ENCODE measurements at regions not wholly inside any gene's neighbourhood (a gene's known extent, or its start where the extent isn't known, plus 50 kb on each side); places are given as distances from the start of the nearest gene placed in this dataset.

DNA sequence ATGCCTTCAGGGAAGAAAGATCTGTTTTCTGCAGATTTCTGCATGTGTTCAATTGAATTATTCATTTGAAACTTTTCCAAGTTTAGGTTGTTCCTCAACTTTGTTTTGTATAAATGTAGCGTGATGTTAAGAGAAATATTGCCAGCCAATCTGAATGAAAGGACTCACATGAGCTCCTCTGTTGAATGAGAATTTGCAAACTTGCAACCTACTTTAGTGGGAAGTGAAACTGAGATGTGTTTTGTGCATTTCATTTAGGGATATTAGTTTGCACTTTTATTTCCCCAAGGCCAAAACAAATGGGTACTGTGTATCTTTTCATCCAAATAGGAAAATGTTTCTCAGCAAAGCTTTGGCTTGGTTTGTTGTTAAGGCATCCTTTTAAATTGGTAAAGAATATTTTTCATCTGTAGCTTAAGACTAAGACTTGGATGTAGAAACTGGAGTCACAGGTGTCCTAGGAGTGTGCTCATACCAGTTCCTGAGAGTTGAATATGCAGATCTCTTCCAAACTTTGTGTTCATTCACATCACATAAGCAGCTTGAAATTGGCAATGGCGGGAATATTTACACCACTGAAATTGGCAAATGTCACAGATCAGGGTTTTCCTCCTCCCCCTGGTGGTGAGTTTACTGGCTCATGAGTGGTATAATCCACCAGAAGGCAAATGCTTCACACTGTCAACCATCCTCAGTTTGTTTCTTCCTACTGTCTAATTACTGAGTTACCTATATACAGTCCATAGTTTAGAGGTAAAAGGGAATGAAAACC lies 193.6 kb upstream of the BANK1 start:
- TF ChIP-seq, protein P1, sequence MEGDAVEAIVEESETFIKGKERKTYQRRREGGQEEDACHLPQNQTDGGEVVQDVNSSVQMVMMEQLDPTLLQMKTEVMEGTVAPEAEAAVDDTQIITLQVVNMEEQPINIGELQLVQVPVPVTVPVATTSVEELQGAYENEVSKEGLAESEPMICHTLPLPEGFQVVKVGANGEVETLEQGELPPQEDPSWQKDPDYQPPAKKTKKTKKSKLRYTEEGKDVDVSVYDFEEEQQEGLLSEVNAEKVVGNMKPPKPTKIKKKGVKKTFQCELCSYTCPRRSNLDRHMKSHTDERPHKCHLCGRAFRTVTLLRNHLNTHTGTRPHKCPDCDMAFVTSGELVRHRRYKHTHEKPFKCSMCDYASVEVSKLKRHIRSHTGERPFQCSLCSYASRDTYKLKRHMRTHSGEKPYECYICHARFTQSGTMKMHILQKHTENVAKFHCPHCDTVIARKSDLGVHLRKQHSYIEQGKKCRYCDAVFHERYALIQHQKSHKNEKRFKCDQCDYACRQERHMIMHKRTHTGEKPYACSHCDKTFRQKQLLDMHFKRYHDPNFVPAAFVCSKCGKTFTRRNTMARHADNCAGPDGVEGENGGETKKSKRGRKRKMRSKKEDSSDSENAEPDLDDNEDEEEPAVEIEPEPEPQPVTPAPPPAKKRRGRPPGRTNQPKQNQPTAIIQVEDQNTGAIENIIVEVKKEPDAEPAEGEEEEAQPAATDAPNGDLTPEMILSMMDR (IDR thresholded peaks at IDR 0.05) = no peak
- TF ChIP-seq POLR2AphosphoS5 (IDR thresholded peaks at IDR 0.05) (no peak), EP300 (IDR thresholded peaks at IDR 0.05) (no peak), POLR2A (IDR thresholded peaks at IDR 0.05) (no peak)

Measured in gastroesophageal sphincter (tissue), 3 donors.